Vagina (tissue), 2 donors: ENCODE measurements at regions not wholly inside any gene's neighbourhood (a gene's known extent, or its start where the extent isn't known, plus 50 kb on each side); places are given as distances from the start of the nearest gene placed in this dataset.

Experiments
- CTCF ChIP-seq, 3 experiments: fragments of 450-650 bp in 2 of 3; fragments of 200-600 bp in 1 of 3; sonication (generic) in 1 of 3; IDR thresholded peaks; one replicate each; pipeline ENCODE4 v1.5.1; 2017 to 2019; ENCODE audit warnings: antibody characterized with exemption in 3 of 3, mild to moderate bottlenecking in 2 of 3, moderate library complexity in 2 of 3
- POLR2AphosphoS5 ChIP-seq, 2 donors: sonication (generic); formaldehyde crosslinking; IDR thresholded peaks; one replicate each; pipeline ENCODE4 v1.9.0; 2017; ENCODE audit warnings: antibody characterized with exemption in 2 of 2, mild to moderate bottlenecking in 2 of 2, low read depth in 1 of 2; ENCODE audit not compliant: insufficient read depth in 1 of 2

GRCh38 chr14:71776471-71777360 lies 155.5 kb upstream of the RGS6 start:
- TF ChIP-seq POLR2AphosphoS5 (IDR thresholded peaks at IDR 0.05; ENCODE audit: insufficient read depth in 1 of 2, low read depth in 1 of 2) (no peak), CTCF (IDR thresholded peaks at IDR 0.05) (no peak)
